GM12891 (cell line): ENCODE measurements at regions not wholly inside any gene's neighbourhood (a gene's known extent, or its start where the extent isn't known, plus 50 kb on each side); places are given as distances from the start of the nearest gene placed in this dataset.
A peak's percentile ranks its signal among the peaks of the same experiment; 100 is the strongest.

Experiments used
- DNase-seq: peaks from one replicate; pipeline ENCODE4 v3.0.0; 2011; ENCODE audit warnings: low spot score; ENCODE audit not compliant: insufficient read length
- FAIRE-seq: peaks from 2 replicates; lab custom pipeline; 2011; peaks lifted over from hg19 to GRCh38; lab: Jason Lieb, UNC
- PAX5 ChIP-seq: IDR thresholded peaks from 2 replicates; pipeline ENCODE4 v1.6.1; 2011; ENCODE audit warnings: low read length, moderate library complexity, mild to moderate bottlenecking; ENCODE audit not compliant: insufficient read depth, severe bottlenecking
- POLR2A ChIP-seq: IDR thresholded peaks from 2 replicates; pipeline ENCODE4 v1.6.1; 2011; ENCODE audit warnings: low read depth, low read length, control low read depth
- POLR2AphosphoS5 ChIP-seq: IDR thresholded peaks from 2 replicates; pipeline ENCODE4 v1.6.1; 2011; ENCODE audit warnings: low read depth, low read length, control low read depth
- POU2F2 ChIP-seq: IDR thresholded peaks from 2 replicates; pipeline ENCODE4 v1.6.1; 2011; ENCODE audit warnings: low read depth, mild to moderate bottlenecking, control low read depth, low read length, moderate library complexity
- SPI1 ChIP-seq: IDR thresholded peaks from 2 replicates; pipeline ENCODE4 v1.6.1; 2011; ENCODE audit warnings: low read depth, low read length, control low read depth
- TAF1 ChIP-seq: IDR thresholded peaks from 2 replicates; pipeline ENCODE4 v1.6.1; 2011; ENCODE audit warnings: low read depth, low read length, control low read depth

DNA sequence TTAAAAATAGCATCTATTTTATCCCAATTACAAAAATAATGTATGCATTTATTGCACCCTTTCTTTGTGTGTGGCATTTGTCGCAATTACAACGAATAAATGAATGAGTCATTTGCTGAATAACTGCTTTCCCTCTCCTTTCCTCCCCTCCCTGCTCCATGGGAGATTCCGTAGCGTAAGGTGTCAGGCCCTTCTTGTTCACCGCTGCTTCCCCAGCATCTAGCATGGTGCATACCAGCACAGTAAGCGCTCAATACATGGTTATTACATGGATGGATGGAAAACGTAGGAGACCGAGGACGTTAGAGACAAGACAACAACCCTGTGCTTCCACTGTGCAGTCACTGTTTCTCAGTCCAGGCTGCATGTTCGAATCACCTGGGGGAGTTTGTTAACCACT lies 336.0 kb upstream of the EEF2KMT start:
- TF ChIP-seq TAF1 (no peak), SPI1 (no peak), PAX5 (no peak), POU2F2 (no peak), POLR2A (no peak), POLR2AphosphoS5 (no peak)
- DNase-seq (no peak), FAIRE-seq (no peak)

DNA sequence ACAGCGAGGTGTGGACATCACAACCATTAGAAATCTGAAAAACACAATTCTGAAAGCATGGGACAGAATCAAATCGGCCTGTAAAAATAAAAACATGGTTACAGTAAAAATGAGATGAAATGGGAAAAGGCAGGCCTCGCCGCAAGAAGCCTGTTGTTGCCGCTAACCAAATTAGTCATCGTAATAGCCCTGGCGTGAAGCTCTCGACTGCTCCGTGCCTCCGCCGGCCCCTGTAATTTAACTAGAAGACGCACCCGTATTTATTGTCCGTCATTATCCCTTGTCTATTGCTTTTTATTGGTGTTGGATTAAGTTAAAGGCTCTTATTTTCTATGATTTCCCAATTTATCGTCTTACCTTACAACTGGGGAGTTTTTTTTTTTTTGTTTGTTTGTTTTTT lies 334.6 kb upstream of the EEF2KMT start:
- TF ChIP-seq SPI1: no peak
- no peak for TF ChIP-seq POU2F2
- no peak for TF ChIP-seq POLR2AphosphoS5
- no peak for TF ChIP-seq TAF1
- TF ChIP-seq PAX5: no peak
- TF ChIP-seq POLR2A: no peak
- DNase-seq (no peak), FAIRE-seq (no peak)

DNA sequence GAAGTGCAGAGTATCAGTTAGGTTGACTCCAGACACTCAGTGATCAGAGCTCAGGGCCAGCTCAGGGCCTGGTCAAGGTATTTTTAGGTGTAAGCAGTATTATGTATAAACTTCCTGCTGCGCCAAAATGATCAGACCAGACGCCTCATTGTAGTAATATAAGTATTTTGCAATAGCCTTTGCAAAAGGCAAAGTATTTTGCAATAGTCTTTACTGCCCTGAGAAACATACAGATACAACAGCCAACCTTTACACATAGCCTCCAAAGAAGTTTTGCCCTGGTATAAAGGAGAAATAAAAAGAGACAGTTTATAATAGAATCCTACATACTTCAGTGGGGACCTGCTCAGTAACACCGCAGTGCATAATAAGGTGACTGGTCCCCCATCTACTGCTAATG lies 333.0 kb upstream of the EEF2KMT start:
- FAIRE-seq: no peak
- no peak for DNase-seq
- TF ChIP-seq TAF1 (no peak), PAX5 (no peak), SPI1 (no peak), POLR2A (no peak), POLR2AphosphoS5 (no peak), POU2F2 (no peak)

DNA sequence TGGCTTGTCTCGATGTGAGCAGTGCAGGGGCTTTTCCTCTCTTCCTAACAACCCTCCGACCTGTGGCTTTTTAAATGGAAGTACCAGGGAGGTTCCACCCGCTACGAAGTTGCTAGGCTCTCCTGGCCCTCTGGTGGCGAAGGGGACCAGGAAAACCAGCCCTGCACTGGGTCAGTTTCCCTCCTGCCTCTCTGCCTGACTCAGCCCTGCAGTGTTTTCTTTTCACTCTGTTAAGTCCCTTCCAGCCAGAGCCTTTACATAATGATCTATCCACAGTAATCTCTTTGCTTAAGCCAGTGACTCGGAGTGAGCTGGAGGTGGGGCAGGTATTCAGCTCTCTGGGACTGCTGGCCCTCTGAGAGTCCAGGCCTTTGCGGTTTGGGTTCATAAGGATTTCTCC lies 331.3 kb upstream of the EEF2KMT start:
- DNase-seq: no peak
- TF ChIP-seq PAX5 (no peak), POLR2A (no peak), TAF1 (no peak), SPI1 (no peak), POU2F2 (no peak), POLR2AphosphoS5 (no peak)

DNA sequence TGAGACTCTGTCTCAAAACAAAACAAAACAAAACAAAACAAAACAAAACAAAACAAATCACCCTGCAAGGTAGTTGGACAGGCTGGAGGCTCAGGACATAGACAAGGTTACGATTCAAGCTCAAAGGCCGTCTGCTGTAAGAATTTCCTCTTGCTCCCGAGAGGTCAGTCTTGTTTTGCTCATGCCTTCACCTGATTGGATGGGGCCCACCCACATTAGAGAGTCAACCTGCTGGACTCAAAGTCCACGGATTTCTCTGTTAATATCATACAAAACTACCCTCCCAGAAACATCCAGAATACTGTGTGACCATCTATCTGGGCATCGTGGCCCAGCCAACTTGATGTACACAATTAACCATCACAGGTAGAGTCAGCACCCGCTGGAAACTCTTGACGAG lies 330.0 kb upstream of the EEF2KMT start:
- FAIRE-seq: no peak
- no peak for DNase-seq
- TF ChIP-seq PAX5: no peak
- no peak for TF ChIP-seq POU2F2
- TF ChIP-seq POLR2A: no peak
- no peak for TF ChIP-seq POLR2AphosphoS5
- TF ChIP-seq TAF1: no peak
- no peak for TF ChIP-seq SPI1

More for the DNA sequence above, 331.3 kb upstream of the EEF2KMT start:
- FAIRE-seq: no peak

DNA sequence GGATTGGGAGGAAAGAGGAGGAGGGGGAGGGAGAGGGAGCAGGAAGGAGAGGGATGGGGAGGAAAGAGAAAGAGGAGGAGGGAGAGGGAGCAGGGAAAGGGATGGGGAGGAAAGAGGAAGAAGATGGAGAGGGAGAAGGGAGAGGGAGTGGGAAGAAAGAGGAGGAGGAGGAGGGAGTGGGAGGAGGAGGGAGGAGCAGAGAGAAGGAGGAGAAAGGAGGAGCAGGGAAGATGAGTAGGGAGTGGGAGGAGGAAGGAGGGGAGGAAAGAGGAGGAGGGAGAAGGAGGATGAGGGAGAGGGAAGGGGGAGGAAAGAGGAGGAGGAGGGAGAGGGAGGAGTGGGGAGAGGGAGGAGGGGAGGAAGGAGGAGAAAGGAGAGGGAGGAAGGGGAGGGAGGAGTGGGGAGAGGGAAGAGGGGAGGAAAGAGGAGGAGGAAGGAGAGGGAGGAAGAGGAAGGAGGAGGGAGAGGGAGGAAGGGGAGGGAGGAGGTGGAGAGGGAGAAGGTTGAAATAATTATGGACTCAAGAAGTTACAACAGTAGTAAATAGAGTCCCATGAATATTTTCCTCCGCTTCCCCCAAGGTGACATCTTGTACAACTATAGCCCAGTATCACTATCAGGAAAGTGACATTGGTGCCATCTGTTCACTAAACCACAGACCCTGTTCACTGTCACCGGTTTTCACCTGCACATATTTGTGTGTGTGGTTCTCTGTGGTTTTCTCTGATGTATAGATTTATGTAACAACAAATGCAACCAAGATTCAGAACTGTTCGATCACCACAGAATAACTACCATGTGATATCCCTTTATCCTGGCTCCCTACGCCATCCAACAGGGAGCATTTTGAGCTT lies 325.3 kb upstream of the EEF2KMT start:
- no peak for FAIRE-seq

DNA sequence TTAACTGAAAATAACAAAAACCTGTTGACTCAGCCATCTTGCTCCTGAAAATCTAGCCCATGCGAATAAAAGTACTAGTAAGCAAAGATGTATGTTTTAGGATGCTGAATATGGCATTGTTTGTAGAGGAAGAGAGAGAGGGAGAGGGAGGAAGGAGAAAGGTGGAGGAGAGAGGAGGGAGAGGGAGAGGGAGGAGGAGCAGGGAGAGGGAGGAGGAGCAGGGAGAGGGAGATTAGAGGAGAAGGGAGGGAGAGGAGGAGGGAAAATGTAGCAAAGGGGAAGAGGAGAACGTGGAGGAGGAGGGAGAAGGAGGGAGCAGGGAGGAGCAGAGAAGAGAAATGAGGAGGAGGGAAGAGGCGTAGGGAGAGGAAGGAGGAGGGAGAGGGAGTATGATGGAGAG lies 324.5 kb upstream of the EEF2KMT start:
- DNase-seq (no peak), FAIRE-seq (no peak)
- TF ChIP-seq TAF1 (no peak), POU2F2 (no peak), SPI1 (no peak), PAX5 (no peak), POLR2AphosphoS5 (no peak), POLR2A (no peak)

More for the DNA sequence above, 325.3 kb upstream of the EEF2KMT start:
- DNase-seq: no peak
- TF ChIP-seq SPI1 (no peak), POLR2AphosphoS5 (no peak), TAF1 (no peak), POU2F2 (no peak), POLR2A (no peak), PAX5 (no peak)

DNA sequence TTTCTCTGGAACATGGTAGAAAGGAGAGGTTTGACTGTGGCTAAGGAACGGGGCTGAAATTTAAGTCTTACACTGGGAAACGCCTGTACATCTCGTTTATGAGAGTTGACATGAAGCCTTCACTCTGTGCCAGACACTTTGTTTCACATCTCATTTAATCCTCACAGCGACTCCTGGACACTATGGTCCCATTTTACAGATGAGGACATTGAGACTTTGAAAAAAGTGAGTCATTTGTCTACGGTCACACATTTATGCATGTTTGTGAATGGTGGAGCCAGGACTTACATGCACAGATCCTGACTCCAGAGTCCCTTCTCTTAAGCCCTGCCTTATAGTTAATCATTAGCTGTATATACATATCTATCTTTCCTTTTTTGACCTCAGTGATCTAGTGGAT lies 318.4 kb upstream of the EEF2KMT start:
- DNase-seq: no peak
- no peak for FAIRE-seq
- TF ChIP-seq POLR2A (no peak), SPI1 (no peak), PAX5 (no peak), POU2F2 (no peak), POLR2AphosphoS5 (no peak), TAF1 (no peak)

DNA sequence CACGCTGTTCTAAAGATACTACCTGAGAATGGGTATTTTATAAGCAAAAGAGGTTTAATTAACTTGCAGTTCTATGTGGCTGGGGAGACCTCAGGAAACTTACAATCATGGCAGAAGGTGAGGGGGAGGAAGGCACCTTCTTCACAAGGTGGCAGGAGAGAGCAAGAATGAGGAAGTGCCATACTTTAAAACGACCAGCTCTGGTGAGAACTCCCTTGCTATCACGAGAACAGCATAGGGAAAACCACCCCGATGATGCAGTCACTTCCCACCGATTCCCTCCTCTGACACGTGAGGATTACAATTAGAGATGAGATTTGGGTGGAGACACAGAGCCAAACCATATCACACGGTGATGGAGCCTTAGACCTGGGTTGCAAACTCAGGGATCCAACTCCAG lies 317.5 kb upstream of the EEF2KMT start:
- no peak for DNase-seq
- TF ChIP-seq SPI1 (peak; percentile 46; the same call in 1 of the 2 replicates), POLR2A (no peak)
- FAIRE-seq: no peak
